Transverse colon (tissue), 4 donors: ENCODE measurements at regions not wholly inside any gene's neighbourhood (a gene's known extent, or its start where the extent isn't known, plus 50 kb on each side); places are given as distances from the start of the nearest gene placed in this dataset.

Experiments
- POLR2AphosphoS5 ChIP-seq, 3 donors: sonication (generic); formaldehyde crosslinking; IDR thresholded peaks; one replicate each; pipeline ENCODE4 v1.6.1; 2016; ENCODE audit warnings: antibody characterized with exemption in 3 of 3
- TF ChIP-seq, protein P1 (sequence below), 5 experiments: fragments of 200-600 bp in 3 of 5; fragments of 450-650 bp in 2 of 5; sonication (generic) in 3 of 5; IDR thresholded peaks; 1 replicate in 2 of 5; 2 replicates in 3 of 5; pipeline ENCODE4 v1.5.1; 2016 to 2017; ENCODE audit warnings: antibody characterized with exemption in 5 of 5, inconsistent platforms in 3 of 5, mild to moderate bottlenecking in 2 of 5, moderate library complexity in 1 of 5

DNA sequence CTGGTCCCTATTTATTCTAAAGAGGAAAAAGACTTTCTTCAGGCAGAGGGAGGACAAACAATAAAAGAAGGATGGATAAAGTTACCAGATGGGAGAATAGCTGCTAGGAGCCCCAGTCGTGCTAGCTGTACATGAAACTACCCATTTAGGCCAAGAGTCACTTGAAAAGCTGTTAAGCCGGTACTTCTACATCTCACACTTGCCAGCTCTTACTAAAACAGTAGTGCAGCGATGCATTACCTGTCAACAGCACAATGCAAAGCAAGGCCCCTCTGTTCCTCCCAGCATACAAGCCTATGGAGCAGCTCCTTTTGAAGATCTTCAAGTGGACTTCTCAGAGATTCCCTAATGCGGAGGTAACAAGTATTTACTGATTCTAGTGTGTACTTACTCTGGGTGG lies 1138.8 kb downstream of the ARAP2 start:
- TF ChIP-seq, protein P1, sequence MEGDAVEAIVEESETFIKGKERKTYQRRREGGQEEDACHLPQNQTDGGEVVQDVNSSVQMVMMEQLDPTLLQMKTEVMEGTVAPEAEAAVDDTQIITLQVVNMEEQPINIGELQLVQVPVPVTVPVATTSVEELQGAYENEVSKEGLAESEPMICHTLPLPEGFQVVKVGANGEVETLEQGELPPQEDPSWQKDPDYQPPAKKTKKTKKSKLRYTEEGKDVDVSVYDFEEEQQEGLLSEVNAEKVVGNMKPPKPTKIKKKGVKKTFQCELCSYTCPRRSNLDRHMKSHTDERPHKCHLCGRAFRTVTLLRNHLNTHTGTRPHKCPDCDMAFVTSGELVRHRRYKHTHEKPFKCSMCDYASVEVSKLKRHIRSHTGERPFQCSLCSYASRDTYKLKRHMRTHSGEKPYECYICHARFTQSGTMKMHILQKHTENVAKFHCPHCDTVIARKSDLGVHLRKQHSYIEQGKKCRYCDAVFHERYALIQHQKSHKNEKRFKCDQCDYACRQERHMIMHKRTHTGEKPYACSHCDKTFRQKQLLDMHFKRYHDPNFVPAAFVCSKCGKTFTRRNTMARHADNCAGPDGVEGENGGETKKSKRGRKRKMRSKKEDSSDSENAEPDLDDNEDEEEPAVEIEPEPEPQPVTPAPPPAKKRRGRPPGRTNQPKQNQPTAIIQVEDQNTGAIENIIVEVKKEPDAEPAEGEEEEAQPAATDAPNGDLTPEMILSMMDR (IDR thresholded peaks at IDR 0.05) = no peak
- no peak for TF ChIP-seq POLR2AphosphoS5 (IDR thresholded peaks at IDR 0.05)
